A549 (cell line): ENCODE measurements at regions not wholly inside any gene's neighbourhood (a gene's known extent, or its start where the extent isn't known, plus 50 kb on each side); places are given as distances from the start of the nearest gene placed in this dataset.

Source experiments
- ATAC-seq, 2 experiments: fragments of 200-7000 bp in 1 of 2; fragments of >200 bp in 1 of 2; cut with Nextera tagmentation in 1 of 2; cut with Tn5 transposase in 1 of 2; 3 replicates each; pipeline versions ENCODE4 v1.8.0 to v1.9.1; 2018 to 2020; ENCODE audit warnings: mild to moderate bottlenecking in 1 of 2, moderate library complexity in 1 of 2
- CTCF ChIA-PET: fragments of 300-600 bp; sonication (Branson Sonifier 250); formaldehyde crosslinking; extraction: SDS; loops from one replicate; lab custom pipeline; 2021; ENCODE audit warnings: antibody characterized with exemption, inconsistent platforms; lab: Yijun Ruan, JAX
- POLR2A ChIA-PET: fragments of 350-600 bp; formaldehyde crosslinking; extraction: SDS; loops from one replicate; lab custom pipeline; 2021; ENCODE audit warnings: antibody characterized with exemption, inconsistent platforms; lab: Yijun Ruan, JAX
- DNase-seq, 2 experiments: peaks; one replicate each; pipeline versions ENCODE4 v3.0.0 to v3.0.0-alpha.2; 2011 to 2016; ENCODE audit warnings: low read depth in 1 of 2, low spot score in 1 of 2
- FAIRE-seq: peaks from 2 replicates; lab custom pipeline; 2011; peaks lifted over from hg19 to GRCh38; lab: Jason Lieb, UNC
- H3K27ac ChIP-seq, 2 experiments: fragments of >200 bp; sonication (Bioruptor Twin); formaldehyde crosslinking; 3 replicates each; pipeline ENCODE4 v1.5.1; 2016 to 2017
- H3K4me1 ChIP-seq: fragments of >200 bp; sonication (Bioruptor Twin); formaldehyde crosslinking; 3 replicates; pipeline ENCODE4 v1.6.1; 2016
- H3K4me2 ChIP-seq: fragments of >200 bp; sonication (Bioruptor Twin); formaldehyde crosslinking; 3 replicates; pipeline ENCODE4 v1.6.1; 2016
- H3K4me3 ChIP-seq: fragments of >200 bp; sonication (Bioruptor Twin); formaldehyde crosslinking; 3 replicates; pipeline ENCODE4 v1.5.1; 2016
- H3K9me3 ChIP-seq: fragments of >200 bp; sonication (Bioruptor Twin); formaldehyde crosslinking; 3 replicates; pipeline ENCODE4 v1.6.1; 2016
- ATOH8 ChIP-seq: fragments of 250-450 bp; sonication (Bioruptor Pico); IDR thresholded peaks from 2 replicates; pipeline ENCODE4 v1.5.0; 2020; ENCODE audit warnings: low read depth, mild to moderate bottlenecking, moderate library complexity
- BCL3 ChIP-seq: fragments of >200 bp; sonication (Bioruptor Twin); formaldehyde crosslinking; IDR thresholded peaks from 3 replicates; pipeline ENCODE4 v1.6.1; 2016
- CHD4 ChIP-seq: fragments of 200-600 bp; sonication (generic); IDR thresholded peaks from 2 replicates; pipeline ENCODE4 v1.6.1; 2016; ENCODE audit warnings: antibody characterized with exemption, mild to moderate bottlenecking, borderline replicate concordance
- CTCF ChIP-seq: fragments of >200 bp; sonication (Bioruptor Twin); formaldehyde crosslinking; IDR thresholded peaks from 3 replicates; pipeline ENCODE4 v1.5.1; 2016
- EHF ChIP-seq: fragments of 250-450 bp; sonication (Bioruptor Pico); IDR thresholded peaks from 2 replicates; pipeline ENCODE4 v1.5.0; 2020; ENCODE audit warnings: mild to moderate bottlenecking
- ELK1 ChIP-seq: fragments of 150-350 bp; IDR thresholded peaks from 2 replicates; pipeline ENCODE4 v1.6.1; 2014; ENCODE audit warnings: low read depth, mild to moderate bottlenecking, low read length
- FOXS1 ChIP-seq: fragments of 250-450 bp; sonication (Bioruptor Pico); IDR thresholded peaks from 2 replicates; pipeline ENCODE4 v1.5.0; 2020; ENCODE audit warnings: mild to moderate bottlenecking, moderate library complexity
- HES2 ChIP-seq: fragments of >200 bp; sonication (Bioruptor Twin); formaldehyde crosslinking; IDR thresholded peaks from 2 replicates; pipeline ENCODE4 v1.6.1; 2016
- HEYL ChIP-seq: fragments of 250-450 bp; sonication (Bioruptor Pico); IDR thresholded peaks from 2 replicates; pipeline ENCODE4 v1.8.0; 2021; ENCODE audit warnings: mild to moderate bottlenecking, moderate library complexity
- HOXB13 ChIP-seq: fragments of 250-450 bp; sonication (Bioruptor Pico); IDR thresholded peaks from 2 replicates; pipeline ENCODE4 v1.5.0; 2020; ENCODE audit warnings: low read depth, mild to moderate bottlenecking, moderate library complexity
- HOXB5 ChIP-seq: fragments of 250-450 bp; sonication (Bioruptor Pico); IDR thresholded peaks from 2 replicates; pipeline ENCODE4 v1.5.0; 2020; ENCODE audit warnings: mild to moderate bottlenecking, moderate library complexity
- JUN ChIP-seq, 2 experiments: fragments of >200 bp; sonication (Bioruptor Twin); formaldehyde crosslinking; IDR thresholded peaks; 2 replicates in 1 of 2; 3 replicates in 1 of 2; pipeline ENCODE4 v1.6.1; 2016 to 2017
- JUNB ChIP-seq: fragments of >200 bp; sonication (Bioruptor Twin); formaldehyde crosslinking; IDR thresholded peaks from 2 replicates; pipeline ENCODE4 v1.6.1; 2016
- MAFK ChIP-seq: fragments of 450-650 bp; IDR thresholded peaks from 2 replicates; pipeline ENCODE4 v1.6.1; 2014; ENCODE audit not compliant: partially characterized antibody
- MAZ ChIP-seq: fragments of 150-350 bp; IDR thresholded peaks from 2 replicates; pipeline ENCODE4 v1.6.1; 2014; ENCODE audit warnings: antibody characterized with exemption, low read depth, low read length, borderline replicate concordance
- MYC ChIP-seq: IDR thresholded peaks from 2 replicates; pipeline ENCODE4 v1.6.1; 2012; ENCODE audit warnings: mild to moderate bottlenecking, inconsistent platforms, low read length, improper control_type of control experiment, borderline replicate concordance
- NR3C1 ChIP-seq: fragments of >200 bp; sonication (Bioruptor Twin); formaldehyde crosslinking; IDR thresholded peaks from 3 replicates; pipeline ENCODE4 v1.6.1; 2017
- PBX3 ChIP-seq: IDR thresholded peaks from 2 replicates; pipeline ENCODE4 v1.6.1; 2012
- PHF8 ChIP-seq: fragments of 200-600 bp; sonication (generic); IDR thresholded peaks from 2 replicates; pipeline ENCODE4 v1.6.1; 2016; ENCODE audit warnings: low read depth, mild to moderate bottlenecking, antibody characterized with exemption, moderate library complexity, borderline replicate concordance
- POLR2AphosphoS2 ChIP-seq: conservative IDR thresholded peaks from 2 replicates; pipeline ENCODE4 v1.6.1; 2012; ENCODE audit warnings: low read length, improper control_type of control experiment, inconsistent platforms
- RCOR1 ChIP-seq: fragments of 150-350 bp; IDR thresholded peaks from 2 replicates; pipeline ENCODE4 v1.6.1; 2014; ENCODE audit warnings: antibody characterized with exemption, low read length, low read depth
- SREBF2 ChIP-seq: fragments of 450-650 bp; IDR thresholded peaks from 2 replicates; pipeline ENCODE4 v1.6.1; 2014; ENCODE audit warnings: mild to moderate bottlenecking, moderate library complexity
- TFCP2L1 ChIP-seq: fragments of 250-450 bp; sonication (Bioruptor Pico); IDR thresholded peaks from 2 replicates; pipeline ENCODE4 v1.5.0; 2021; ENCODE audit warnings: mild to moderate bottlenecking
- ZC3H11A ChIP-seq: fragments of 450-650 bp; IDR thresholded peaks from 2 replicates; pipeline ENCODE4 v1.6.1; 2014; ENCODE audit warnings: antibody characterized with exemption, mild to moderate bottlenecking
- ZNF302 ChIP-seq: fragments of 250-450 bp; sonication (Bioruptor Pico); IDR thresholded peaks from 2 replicates; pipeline ENCODE4 v1.9.0; 2021; ENCODE audit warnings: inconsistent platforms, mild to moderate bottlenecking, moderate library complexity
- WGBS: methylation state at CpG from one replicate; pipeline ENCODE4 v1.1.6; 2017; ENCODE audit errors: missing lambda C conversion rate; 5-methylcytosine and 5-hydroxymethylcytosine counted together

GRCh38 chr4:60757986-60758680 is 442.0 kb upstream of the ADGRL3 start (continued):
- TF ChIP-seq HES2 (no peak), POLR2AphosphoS2 (no peak), FOXS1 (CRISPR knock-in tag) (no peak)

- 4% methylated on average over 4 of the region's 4 CpGs for WGBS
- POLR2A ChIA-PET, result no interaction called here
- TF ChIP-seq HEYL (CRISPR knock-in tag), result no peak
- TF ChIP-seq ZC3H11A, result no peak
- no peak for TF ChIP-seq ELK1
- no peak for TF ChIP-seq HOXB13 (CRISPR knock-in tag)
- no peak for TF ChIP-seq RCOR1
- TF ChIP-seq NR3C1, result no peak
- Histone ChIP-seq H3K9me3 (no peaks in the 10 kb centered on the region), H3K4me1 (no peaks in the 10 kb centered on the region), H3K4me3 (no peak overlapping the region), H3K4me2 (no peak overlapping the region), H3K27ac (no peak overlapping the region)
- CTCF ChIA-PET, result no interaction called here
- DNase-seq (no peak), ATAC-seq (no peak), FAIRE-seq (no peak)
Measured at GRCh38 chr4:60759518-60760245, 440.4 kb upstream of the ADGRL3 start.

- POLR2A ChIA-PET, result no interaction called here
- no peaks in the 10 kb centered on the region for H3K9me3 ChIP-seq
- CTCF ChIA-PET, result no interaction called here
- no peaks in the 10 kb centered on the region for H3K4me1 ChIP-seq
- 12% methylated on average over 3 of the region's 3 CpGs for WGBS
- DNase-seq (no peak), FAIRE-seq (no peak), ATAC-seq (no peak)
- H3K4me3 ChIP-seq, result no peak overlapping the region
- no peak overlapping the region for H3K4me2 ChIP-seq
- TF ChIP-seq ELK1 (no peak), PBX3 (no peak), HOXB13 (CRISPR knock-in tag) (no peak), POLR2AphosphoS2 (no peak), CHD4 (no peak), ATOH8 (CRISPR knock-in tag) (no peak), HES2 (no peak), MYC (no peak), EHF (CRISPR knock-in tag) (no peak), JUN (IDR thresholded peaks at IDR 0.05) (no peak), MAFK (no peak), ZNF302 (CRISPR knock-in tag) (no peak), SREBF2 (no peak), TFCP2L1 (no peak), HOXB5 (CRISPR knock-in tag) (no peak), CTCF (no peak), JUNB (no peak), PHF8 (no peak), BCL3 (no peak), MAZ (no peak)
- no peak overlapping the region for H3K27ac ChIP-seq
Measured at GRCh38 chr4:60780874-60781273, 419.3 kb upstream of the ADGRL3 start.
